IMR-90 (cell line): ENCODE measurements at regions not wholly inside any gene's neighbourhood (a gene's known extent, or its start where the extent isn't known, plus 50 kb on each side); places are given as distances from the start of the nearest gene placed in this dataset.

ENCODE experiments used
- BHLHE40 ChIP-seq: fragments of 150-350 bp; IDR thresholded peaks from 2 replicates; pipeline ENCODE4 v1.6.1; 2016; ENCODE audit warnings: mild to moderate bottlenecking, low read depth, low read length
- CEBPB ChIP-seq: IDR thresholded peaks from 2 replicates; pipeline ENCODE4 v1.6.1; 2012; ENCODE audit warnings: low read depth, low read length, improper control_type of control experiment
- CHD1 ChIP-seq: IDR thresholded peaks from 2 replicates; pipeline ENCODE4 v1.6.1; 2012; ENCODE audit warnings: low read depth, low read length, improper control_type of control experiment
- CTCF ChIP-seq: conservative IDR thresholded peaks from 2 replicates; pipeline ENCODE4 v1.5.1; 2012; ENCODE audit warnings: mild to moderate bottlenecking, low read depth, low read length, improper control_type of control experiment
- ELK1 ChIP-seq: fragments of 150-350 bp; IDR thresholded peaks from 2 replicates; pipeline ENCODE4 v1.6.1; 2016; ENCODE audit warnings: low read depth, mild to moderate bottlenecking, low read length, moderate library complexity, borderline replicate concordance
- FOS ChIP-seq: fragments of 150-350 bp; IDR thresholded peaks from 2 replicates; pipeline ENCODE4 v1.6.1; 2016; ENCODE audit warnings: low read depth, low read length
- MAZ ChIP-seq: IDR thresholded peaks from 2 replicates; pipeline ENCODE4 v1.6.1; 2012; ENCODE audit warnings: low read depth, mild to moderate bottlenecking, low read length, improper control_type of control experiment, moderate library complexity, borderline replicate concordance
- MXI1 ChIP-seq: IDR thresholded peaks from 2 replicates; pipeline ENCODE4 v1.6.1; 2012; ENCODE audit warnings: low read depth, mild to moderate bottlenecking, low read length, moderate library complexity, borderline replicate concordance
- POLR2A ChIP-seq: IDR thresholded peaks from 2 replicates; pipeline ENCODE4 v1.6.1; 2012; ENCODE audit warnings: mild to moderate bottlenecking, low read depth, low read length
- RAD21 ChIP-seq: IDR thresholded peaks from 2 replicates; pipeline ENCODE4 v1.6.1; 2012; ENCODE audit warnings: low read length, improper control_type of control experiment
- RCOR1 ChIP-seq: IDR thresholded peaks from 2 replicates; pipeline ENCODE4 v1.6.1; 2012; ENCODE audit warnings: mild to moderate bottlenecking, low read length, improper control_type of control experiment; ENCODE audit not compliant: insufficient replicate concordance
- RFX5 ChIP-seq: IDR thresholded peaks from 2 replicates; pipeline ENCODE4 v1.8.0; 2012; ENCODE audit warnings: low read depth, mild to moderate bottlenecking, low read length, moderate library complexity
- SMC3 ChIP-seq: fragments of 150-350 bp; IDR thresholded peaks from 2 replicates; pipeline ENCODE4 v1.6.1; 2016; ENCODE audit warnings: low read depth, mild to moderate bottlenecking, antibody characterized with exemption, low read length, moderate library complexity
- USF2 ChIP-seq: fragments of 150-350 bp; IDR thresholded peaks from 2 replicates; pipeline ENCODE4 v1.6.1; 2017; ENCODE audit warnings: mild to moderate bottlenecking, antibody characterized with exemption, low read length, low read depth

- TF ChIP-seq ELK1 (no peak), CTCF (no peak), CHD1 (no peak), FOS (no peak), POLR2A (no peak), SMC3 (no peak), CEBPB (no peak), RAD21 (no peak), USF2 (no peak), RFX5 (no peak), BHLHE40 (no peak), RCOR1 (no peak), MXI1 (no peak), MAZ (no peak)
These were observed 161.5 kb downstream of the HSD17B3 start for GRCh38 chr9:96140296-96141127.
